ENCODE measurements at regions not wholly inside any gene's neighbourhood (a gene's known extent, or its start where the extent isn't known, plus 50 kb on each side); places are given as distances from the start of the nearest gene placed in this dataset.

DNA sequence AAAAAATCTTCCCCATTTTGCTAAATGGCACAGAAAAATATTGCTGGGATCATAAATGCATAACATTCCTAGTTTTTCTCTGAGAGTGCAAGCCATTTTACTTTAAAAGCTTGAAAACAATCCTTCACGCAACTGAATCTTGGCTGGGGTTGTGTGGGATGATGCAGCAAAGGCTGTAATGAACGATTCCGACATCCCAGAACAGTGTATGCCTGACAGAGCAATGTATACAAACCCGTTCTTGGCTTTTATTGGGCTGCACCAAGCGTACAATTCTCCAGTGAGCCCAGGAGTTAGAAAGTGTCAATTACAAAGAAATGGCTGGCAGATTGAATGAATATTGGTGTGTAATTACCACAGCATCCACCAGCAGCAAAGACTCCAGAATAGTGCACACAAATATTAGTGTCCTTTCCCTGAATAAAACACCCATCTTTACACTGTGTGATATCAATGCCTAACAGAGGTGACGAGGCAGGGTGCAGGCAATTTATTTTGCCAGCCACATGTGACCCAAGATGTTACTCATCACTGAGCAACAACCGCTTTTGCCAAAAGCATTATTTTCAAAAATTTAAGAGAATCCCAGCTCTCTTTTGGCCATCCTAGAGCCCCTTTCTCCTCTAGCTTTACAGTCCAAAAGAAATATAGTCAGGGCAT, 578.6 kb upstream of the CHAC2 start:
- DNase-seq (ENCODE audit: low read depth) = no peak
- H3K4me3 ChIP-seq (replicated peaks; ENCODE audit: low read depth, low read length) = no peak overlapping the region
- TF ChIP-seq, protein P1, sequence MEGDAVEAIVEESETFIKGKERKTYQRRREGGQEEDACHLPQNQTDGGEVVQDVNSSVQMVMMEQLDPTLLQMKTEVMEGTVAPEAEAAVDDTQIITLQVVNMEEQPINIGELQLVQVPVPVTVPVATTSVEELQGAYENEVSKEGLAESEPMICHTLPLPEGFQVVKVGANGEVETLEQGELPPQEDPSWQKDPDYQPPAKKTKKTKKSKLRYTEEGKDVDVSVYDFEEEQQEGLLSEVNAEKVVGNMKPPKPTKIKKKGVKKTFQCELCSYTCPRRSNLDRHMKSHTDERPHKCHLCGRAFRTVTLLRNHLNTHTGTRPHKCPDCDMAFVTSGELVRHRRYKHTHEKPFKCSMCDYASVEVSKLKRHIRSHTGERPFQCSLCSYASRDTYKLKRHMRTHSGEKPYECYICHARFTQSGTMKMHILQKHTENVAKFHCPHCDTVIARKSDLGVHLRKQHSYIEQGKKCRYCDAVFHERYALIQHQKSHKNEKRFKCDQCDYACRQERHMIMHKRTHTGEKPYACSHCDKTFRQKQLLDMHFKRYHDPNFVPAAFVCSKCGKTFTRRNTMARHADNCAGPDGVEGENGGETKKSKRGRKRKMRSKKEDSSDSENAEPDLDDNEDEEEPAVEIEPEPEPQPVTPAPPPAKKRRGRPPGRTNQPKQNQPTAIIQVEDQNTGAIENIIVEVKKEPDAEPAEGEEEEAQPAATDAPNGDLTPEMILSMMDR (IDR thresholded peaks at IDR 0.05; ENCODE audit: low read length, missing control alignments) = no peak

DNA sequence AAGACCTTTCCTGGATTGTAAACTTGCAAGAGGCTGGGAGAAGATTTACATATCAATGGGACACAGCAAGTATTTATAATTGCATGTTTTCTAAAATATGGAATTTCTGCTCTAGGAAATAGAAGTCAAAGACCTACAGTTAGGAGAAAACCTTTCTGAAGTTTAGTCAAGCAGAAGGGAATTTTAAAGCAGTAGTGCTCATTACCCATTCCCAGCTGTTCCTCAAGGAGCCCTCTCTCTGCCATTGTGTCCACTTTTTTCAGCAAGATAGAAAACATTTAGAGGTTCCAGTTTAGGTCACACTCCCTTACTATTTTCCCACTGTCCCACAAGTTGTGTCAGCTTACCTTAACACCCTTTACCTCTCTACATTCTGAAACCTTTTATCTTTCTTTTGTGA, 584.0 kb upstream of the CHAC2 start:
- H3K4me3 ChIP-seq (replicated peaks; ENCODE audit: low read depth, low read length) = no peak overlapping the region
- TF ChIP-seq, protein P1 (IDR thresholded peaks at IDR 0.05; ENCODE audit: low read length, missing control alignments) = no peak
- DNase-seq (ENCODE audit: low read depth) = no peak

DNA sequence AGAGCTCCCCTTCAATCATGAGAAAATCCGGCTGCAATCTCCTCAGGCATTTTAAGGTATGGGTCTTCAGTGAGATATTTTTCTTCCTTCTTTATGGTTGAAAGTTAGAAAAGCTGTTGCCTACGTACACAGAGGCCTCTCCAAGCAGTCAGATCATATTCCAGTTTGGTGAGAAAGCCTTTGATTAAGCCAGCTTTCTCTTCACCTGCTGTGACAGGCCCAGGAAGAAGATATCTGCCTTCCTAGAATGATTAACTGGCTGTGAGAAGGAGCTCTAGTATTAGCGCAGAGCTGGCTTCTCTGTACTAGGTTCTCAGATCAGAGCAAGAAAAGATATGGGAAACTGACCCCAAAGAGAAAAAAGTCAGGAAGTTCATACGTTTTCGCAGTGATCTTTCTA, 585.0 kb upstream of the CHAC2 start:
- TF ChIP-seq, protein P1 (IDR thresholded peaks at IDR 0.05; ENCODE audit: low read length, missing control alignments) = no peak
- DNase-seq (ENCODE audit: low read depth) = no peak
- H3K4me3 ChIP-seq (replicated peaks; ENCODE audit: low read depth, low read length) = no peak overlapping the region

DNA sequence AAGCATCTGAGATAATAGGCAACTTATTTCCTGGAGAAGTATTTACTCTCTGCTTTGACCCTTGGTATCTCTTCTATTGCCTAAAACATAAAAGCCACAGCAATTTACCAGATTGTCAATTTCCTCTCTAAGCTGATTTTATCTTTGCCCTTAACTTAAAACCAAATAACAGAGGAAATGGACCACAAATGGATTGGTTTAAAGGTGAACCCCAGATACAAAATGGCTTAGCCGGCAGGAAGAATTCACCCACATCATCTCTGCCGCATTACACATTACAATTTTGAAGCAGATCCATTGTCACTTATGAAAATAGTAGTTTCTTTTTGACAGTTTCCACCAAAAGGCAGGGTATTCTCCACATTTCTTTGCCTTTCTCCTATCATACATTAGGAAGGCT, 585.8 kb upstream of the CHAC2 start:
- TF ChIP-seq, protein P1 (IDR thresholded peaks at IDR 0.05; ENCODE audit: low read length, missing control alignments) = no peak
- no peak for DNase-seq (ENCODE audit: low read depth)
- no peak overlapping the region for H3K4me3 ChIP-seq (replicated peaks; ENCODE audit: low read depth, low read length)

DNA sequence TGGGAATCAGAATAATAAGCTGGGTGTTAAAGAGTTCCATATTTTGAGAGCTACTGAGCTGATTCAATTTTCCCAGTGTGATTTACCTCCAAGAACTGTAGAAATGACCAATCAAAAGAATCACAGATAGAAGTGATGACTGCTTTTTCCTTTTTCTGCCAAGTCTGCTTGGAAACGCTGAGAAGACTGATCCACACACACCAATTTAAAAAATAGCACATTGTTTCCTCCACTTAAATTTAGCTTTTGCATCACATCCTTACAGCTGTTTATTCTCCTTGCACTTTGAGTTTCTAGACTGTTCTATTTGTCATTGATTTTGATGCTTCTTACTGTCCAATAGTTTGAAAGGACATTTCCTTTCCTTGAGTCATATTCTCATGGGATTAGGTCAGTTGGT, 590.3 kb upstream of the CHAC2 start:
- no peak for DNase-seq (ENCODE audit: low read depth)
- TF ChIP-seq, protein P1 (IDR thresholded peaks at IDR 0.05; ENCODE audit: low read length, missing control alignments) = no peak
- no peak overlapping the region for H3K4me3 ChIP-seq (replicated peaks; ENCODE audit: low read depth, low read length)

DNA sequence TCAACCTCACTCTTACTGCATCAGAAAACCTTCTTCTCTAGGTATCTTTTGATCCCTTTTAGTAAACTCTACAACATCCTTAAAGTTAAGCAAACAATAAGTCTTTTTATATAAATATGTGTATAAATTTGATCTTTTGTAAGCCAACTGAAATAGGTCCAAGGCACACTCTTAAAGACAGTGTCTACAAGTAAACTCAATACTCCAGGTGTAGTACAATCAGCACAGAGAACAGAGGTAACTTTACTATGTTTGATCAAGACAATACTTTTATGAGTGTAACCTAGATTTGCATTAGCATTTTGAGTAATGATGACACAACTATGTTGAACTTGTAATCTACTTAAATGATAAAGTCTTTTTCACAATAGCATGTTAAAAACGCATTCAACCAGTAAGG, 593.1 kb upstream of the CHAC2 start:
- no peak for DNase-seq (ENCODE audit: low read depth)
- TF ChIP-seq, protein P1 (IDR thresholded peaks at IDR 0.05; ENCODE audit: low read length, missing control alignments) = no peak
- no peak overlapping the region for H3K4me3 ChIP-seq (replicated peaks; ENCODE audit: low read depth, low read length)
